Fibroblast of skin of abdomen (primary cell): ENCODE measurements at regions not wholly inside any gene's neighbourhood (a gene's known extent, or its start where the extent isn't known, plus 50 kb on each side); places are given as distances from the start of the nearest gene placed in this dataset.
"Not testable (repeated sequence)": the region's sequence is repeated elsewhere in the genome, so short reads cannot be mapped to it uniquely, and the experiment has no call there.

ENCODE experiments used
- DNase-seq: peaks from one replicate; pipeline ENCODE4 v3.0.0-alpha.2; 2013

GRCh38 chr4:43637893-43638292, 745.4 kb downstream of the GRXCR1 start:
- not testable (repeated sequence) for DNase-seq

GRCh38 chr4:43651991-43652390, 759.5 kb downstream of the GRXCR1 start:
- no peak for DNase-seq

- DNase-seq: not testable (repeated sequence)
Observed at GRCh38 chr4:43659547-43659946, 767.0 kb downstream of the GRXCR1 start.

GRCh38 chr4:43672265-43672885, 776.2 kb downstream of the KCTD8 start:
- DNase-seq: not testable (repeated sequence)

GRCh38 chr4:43680421-43680820, 768.2 kb downstream of the KCTD8 start:
- no peak for DNase-seq

GRCh38 chr4:43682551-43682950, 766.1 kb downstream of the KCTD8 start:
- DNase-seq: no peak

GRCh38 chr4:43690116-43690515, 758.5 kb downstream of the KCTD8 start:
- DNase-seq: no peak

GRCh38 chr4:43693876-43694275, 754.7 kb downstream of the KCTD8 start:
- DNase-seq: no peak

- DNase-seq: no peak
Observed at GRCh38 chr4:43709443-43709842, 739.2 kb downstream of the KCTD8 start.

- DNase-seq: no peak
Observed at GRCh38 chr4:43716721-43717395, 731.8 kb downstream of the KCTD8 start.

GRCh38 chr4:43718369-43718768, 730.2 kb downstream of the KCTD8 start:
- no peak for DNase-seq

GRCh38 chr4:43732829-43733426, 715.7 kb downstream of the KCTD8 start:
- no peak for DNase-seq

GRCh38 chr4:43742083-43742482, 706.5 kb downstream of the KCTD8 start:
- DNase-seq: no peak

- DNase-seq: no peak
Observed at GRCh38 chr4:43754566-43754965, 694.0 kb downstream of the KCTD8 start.

- no peak for DNase-seq
Observed at GRCh38 chr4:43757147-43757546, 691.5 kb downstream of the KCTD8 start.

GRCh38 chr4:43758836-43759235, 689.8 kb downstream of the KCTD8 start:
- no peak for DNase-seq

- DNase-seq: no peak
Observed at GRCh38 chr4:43763029-43763610, 685.5 kb downstream of the KCTD8 start.

GRCh38 chr4:43765514-43765913, 683.1 kb downstream of the KCTD8 start:
- DNase-seq: no peak

- DNase-seq: no peak
Observed at GRCh38 chr4:43766648-43767047, 682.0 kb downstream of the KCTD8 start.

- no peak for DNase-seq
Observed at GRCh38 chr4:43776371-43776770, 672.2 kb downstream of the KCTD8 start.

- DNase-seq: no peak
Observed at GRCh38 chr4:43778187-43778915, 670.3 kb downstream of the KCTD8 start.

GRCh38 chr4:43781125-43781524, 667.5 kb downstream of the KCTD8 start:
- no peak for DNase-seq

GRCh38 chr4:43782391-43782790, 666.2 kb downstream of the KCTD8 start:
- DNase-seq: no peak
